ENCODE measurements at regions not wholly inside any gene's neighbourhood (a gene's known extent, or its start where the extent isn't known, plus 50 kb on each side); places are given as distances from the start of the nearest gene placed in this dataset.

DNA sequence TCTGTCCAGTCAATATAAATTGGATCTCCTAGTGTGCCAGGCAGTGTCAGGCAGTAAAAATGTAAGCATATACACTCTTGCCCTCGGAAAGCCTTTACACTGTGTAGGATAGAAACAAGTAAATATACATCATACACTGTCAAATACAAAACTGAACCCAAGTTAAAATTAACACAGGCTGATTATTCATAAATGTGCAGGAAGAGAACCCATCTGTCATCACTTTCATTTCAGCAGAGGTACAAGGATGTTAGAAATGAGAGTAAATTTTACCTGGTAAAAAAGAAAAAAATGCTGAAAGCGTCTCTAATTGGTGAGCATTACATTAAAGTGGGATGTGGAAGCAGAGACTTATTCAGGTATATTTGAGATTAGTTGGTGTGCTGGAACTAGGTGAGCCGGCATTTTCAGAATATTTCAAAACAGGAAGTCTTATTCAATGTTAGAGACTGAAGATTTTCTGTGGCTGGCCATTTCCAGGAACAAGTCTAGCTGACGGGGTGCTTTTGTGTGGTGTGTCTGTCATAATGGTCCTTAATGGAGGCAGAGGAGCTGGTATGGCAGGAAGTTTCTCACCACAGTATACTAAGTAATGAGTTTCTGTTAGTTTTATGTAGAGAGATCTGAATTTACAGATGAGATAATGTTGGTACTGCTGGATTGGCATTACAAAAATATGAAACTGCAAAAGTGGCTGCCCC is 192.6 kb downstream of the CASP12 start:
- TF ChIP-seq CTCF (IDR thresholded peaks at IDR 0.05; ENCODE audit: low read depth, low read length) (no peak), EZH2phosphoT487 (IDR thresholded peaks at IDR 0.05; ENCODE audit: low read depth) (no peak)

Measured in OCI-LY3 (cell line).